Neural cell (in vitro differentiated cells): ENCODE measurements at regions not wholly inside any gene's neighbourhood (a gene's known extent, or its start where the extent isn't known, plus 50 kb on each side); places are given as distances from the start of the nearest gene placed in this dataset.

Source experiments
- H2AFZ ChIP-seq: fragments of 200-600, 300-800 bp; sonication (generic), shearing (Covaris generic); 2 replicates; pipeline ENCODE4 v1.6.0; 2014; ENCODE audit warnings: low read depth, mild to moderate bottlenecking, antibody characterized with exemption, low read length, moderate library complexity
- H3F3A ChIP-seq: fragments of 200-600 bp; shearing (Covaris generic); 2 replicates; pipeline ENCODE4 v1.6.1; 2016; ENCODE audit warnings: mild to moderate bottlenecking, moderate library complexity, mixed read lengths, antibody characterized with exemption, low read length; ENCODE audit not compliant: insufficient read depth, poor library complexity, severe bottlenecking
- H3K27ac ChIP-seq: fragments of 200-600, 300-800 bp; sonication (generic), shearing (Covaris generic); 2 replicates; pipeline ENCODE4 v1.5.1; 2014; ENCODE audit warnings: mild to moderate bottlenecking, low read length, moderate library complexity
- H3K27me3 ChIP-seq: fragments of 300-800, 200-600 bp; sonication (generic), shearing (Covaris generic); 2 replicates; pipeline ENCODE4 v1.6.0; 2014; ENCODE audit warnings: mild to moderate bottlenecking, low read depth, low read length, moderate library complexity; ENCODE audit not compliant: insufficient read depth
- H3K36me3 ChIP-seq: fragments of 300-800, 200-600 bp; sonication (generic), shearing (Covaris generic); 2 replicates; pipeline ENCODE4 v1.5.1; 2014; ENCODE audit warnings: mild to moderate bottlenecking, antibody characterized with exemption, low read length, moderate library complexity; ENCODE audit not compliant: insufficient read depth
- H3K4me2 ChIP-seq: fragments of 300-800, 200-600 bp; sonication (generic), shearing (Covaris generic); 2 replicates; pipeline ENCODE4 v1.6.0; 2014; ENCODE audit warnings: mild to moderate bottlenecking, low read length
- H3K4me3 ChIP-seq: fragments of 300-800, 200-600 bp; sonication (generic), shearing (Covaris generic); 2 replicates; pipeline ENCODE4 v1.5.1; 2014; ENCODE audit warnings: mild to moderate bottlenecking, low read length, moderate library complexity
- H3K79me2 ChIP-seq: fragments of 200-600 bp; shearing (Covaris generic); replicated peaks from 2 replicates; pipeline ENCODE4 v1.6.0; 2014; ENCODE audit warnings: mild to moderate bottlenecking, low read length, moderate library complexity; ENCODE audit not compliant: insufficient read depth
- H3K9ac ChIP-seq: fragments of 300-800, 200-600 bp; sonication (generic), shearing (Covaris generic); 2 replicates; pipeline ENCODE4 v1.6.1; 2016; ENCODE audit warnings: mild to moderate bottlenecking, low read length, mixed read lengths
- H3K9me2 ChIP-seq: fragments of 200-600 bp; shearing (Covaris generic); 2 replicates; pipeline ENCODE4 v1.6.1; 2016; ENCODE audit warnings: mild to moderate bottlenecking, low read length, mixed read lengths; ENCODE audit not compliant: insufficient read depth
- H3K9me3 ChIP-seq: fragments of 200-600, 300-800 bp; sonication (generic), shearing (Covaris generic); 2 replicates; pipeline ENCODE4 v1.6.1; 2016; ENCODE audit warnings: mild to moderate bottlenecking, mixed run types, low read length, moderate library complexity, mixed read lengths
- H4K20me1 ChIP-seq: fragments of 200-600 bp; shearing (Covaris generic); 2 replicates; pipeline ENCODE4 v1.6.1; 2016; ENCODE audit warnings: mild to moderate bottlenecking, mixed run types; ENCODE audit not compliant: insufficient read depth
- CTCF ChIP-seq: fragments of 450-650 bp; IDR thresholded peaks from 2 replicates; pipeline ENCODE4 v1.5.1; 2014; ENCODE audit warnings: antibody characterized with exemption, mild to moderate bottlenecking, moderate library complexity; ENCODE audit not compliant: poor library complexity, severe bottlenecking
- EP300 ChIP-seq: fragments of 450-650 bp; conservative IDR thresholded peaks from 2 replicates; pipeline ENCODE4 v1.6.1; 2014; ENCODE audit warnings: antibody characterized with exemption, mild to moderate bottlenecking, moderate library complexity; ENCODE audit not compliant: poor library complexity, severe bottlenecking
- EZH2 ChIP-seq: fragments of 200-600, 300-800 bp; shearing (Covaris generic), sonication (generic); IDR thresholded peaks from 2 replicates; pipeline ENCODE4 v1.6.1; 2014; ENCODE audit warnings: antibody characterized with exemption, low read length, borderline replicate concordance, mild to moderate bottlenecking; ENCODE audit not compliant: insufficient read depth, poor library complexity, severe bottlenecking
- MXI1 ChIP-seq: fragments of 450-650 bp; conservative IDR thresholded peaks from 2 replicates; pipeline ENCODE4 v1.6.1; 2014; ENCODE audit warnings: antibody characterized with exemption, mild to moderate bottlenecking; ENCODE audit not compliant: poor library complexity, severe bottlenecking
- POLR2AphosphoS5 ChIP-seq: IDR thresholded peaks from 2 replicates; pipeline ENCODE4 v1.6.1; 2012
- RAD21 ChIP-seq: fragments of 450-650 bp; conservative IDR thresholded peaks from 2 replicates; pipeline ENCODE4 v1.6.1; 2014; ENCODE audit warnings: antibody characterized with exemption, mild to moderate bottlenecking, moderate library complexity
- REST ChIP-seq: IDR thresholded peaks from 2 replicates; pipeline ENCODE4 v1.6.1; 2012; ENCODE audit warnings: borderline replicate concordance
- SMC3 ChIP-seq: fragments of 450-650 bp; conservative IDR thresholded peaks from 2 replicates; pipeline ENCODE4 v1.6.1; 2014; ENCODE audit warnings: antibody characterized with exemption, mild to moderate bottlenecking, moderate library complexity; ENCODE audit not compliant: poor library complexity
- TAF1 ChIP-seq: IDR thresholded peaks from 2 replicates; pipeline ENCODE4 v1.6.1; 2012; ENCODE audit warnings: low read depth

- Histone ChIP-seq H3K4me2 (no peak overlapping the region), H3K9me3 (no peaks in the 10 kb centered on the region), H3K4me3 (no peak overlapping the region), H4K20me1 (no peaks in the 10 kb centered on the region), H3K36me3 (no peaks in the 10 kb centered on the region), H3K27me3 (no peaks in the 10 kb centered on the region), H3K27ac (no peak overlapping the region), H2AFZ (no peak overlapping the region), H3K9me2 (no peaks in the 10 kb centered on the region), H3K79me2 (no peaks in the 10 kb centered on the region), H3F3A (no peaks in the 10 kb centered on the region), H3K9ac (no peak overlapping the region)
- no peak for TF ChIP-seq SMC3
- TF ChIP-seq EZH2, result no peak
- TF ChIP-seq CTCF, result no peak
- no peak for TF ChIP-seq EP300
- no peak for TF ChIP-seq TAF1
- no peak for TF ChIP-seq MXI1
- TF ChIP-seq RAD21, result no peak
Observed at GRCh38 chr9:71627537-71627936, 140.8 kb downstream of the CEMIP2 start.

GRCh38 chr9:71626395-71626794, 141.9 kb downstream of the CEMIP2 start:
- no peak overlapping the region for H3K27ac ChIP-seq

More at GRCh38 chr9:71626395-71626794, 141.9 kb downstream of the CEMIP2 start:
- Histone ChIP-seq H3K9me2 (no peaks in the 10 kb centered on the region), H3K27me3 (no peaks in the 10 kb centered on the region), H3K36me3 (no peaks in the 10 kb centered on the region), H2AFZ (no peak overlapping the region), H3K9ac (no peak overlapping the region), H3K4me3 (no peak overlapping the region), H3F3A (no peaks in the 10 kb centered on the region), H3K9me3 (no peaks in the 10 kb centered on the region), H4K20me1 (no peaks in the 10 kb centered on the region), H3K79me2 (no peaks in the 10 kb centered on the region), H3K4me2 (no peak overlapping the region)
- TF ChIP-seq SMC3 (no peak), RAD21 (no peak), EP300 (no peak), REST (no peak), EZH2 (no peak), MXI1 (no peak), CTCF (no peak), POLR2AphosphoS5 (no peak)
